HEK293T (cell line): ENCODE measurements at regions not wholly inside any gene's neighbourhood (a gene's known extent, or its start where the extent isn't known, plus 50 kb on each side); places are given as distances from the start of the nearest gene placed in this dataset.

ENCODE experiments used
- CTCF ChIA-PET: fragments of 350-600 bp; formaldehyde crosslinking; extraction: SDS; loops from one replicate; lab custom pipeline; 2021; ENCODE audit warnings: antibody characterized with exemption, inconsistent platforms; lab: Yijun Ruan, JAX
- POLR2A ChIA-PET: fragments of 350-600 bp; formaldehyde crosslinking; extraction: SDS; loops from one replicate; lab custom pipeline; 2020; ENCODE audit warnings: antibody characterized with exemption, inconsistent platforms; lab: Yijun Ruan, JAX
- DNase-seq: peaks from one replicate; pipeline ENCODE4 v3.0.0; 2012; ENCODE audit warnings: mixed read lengths; ENCODE audit errors: extremely low spot score
- BHLHE40 ChIP-seq: fragments of 450-650 bp; IDR thresholded peaks from 2 replicates; pipeline ENCODE4 v1.6.1; 2016; ENCODE audit warnings: mild to moderate bottlenecking, moderate library complexity, borderline replicate concordance
- FOXA1 ChIP-seq: fragments of 450-650 bp; IDR thresholded peaks from 2 replicates; pipeline ENCODE4 v1.6.1; 2016; ENCODE audit warnings: mild to moderate bottlenecking
- FOXM1 ChIP-seq: fragments of 450-650 bp; IDR thresholded peaks from 2 replicates; pipeline ENCODE4 v1.6.1; 2017; ENCODE audit warnings: mild to moderate bottlenecking, borderline replicate concordance
- L3MBTL2 ChIP-seq: fragments of 450-650 bp; conservative IDR thresholded peaks from 2 replicates; pipeline ENCODE4 v1.6.1; 2016; ENCODE audit warnings: mild to moderate bottlenecking
- NFRKB ChIP-seq: fragments of 450-650 bp; IDR thresholded peaks from 2 replicates; pipeline ENCODE4 v1.6.1; 2016; ENCODE audit warnings: mild to moderate bottlenecking, moderate library complexity
- PKNOX1 ChIP-seq: fragments of 450-650 bp; IDR thresholded peaks from 2 replicates; pipeline ENCODE4 v1.6.1; 2016
- SUZ12 ChIP-seq: fragments of 450-650 bp; IDR thresholded peaks from 2 replicates; pipeline ENCODE4 v1.6.1; 2016; ENCODE audit warnings: mild to moderate bottlenecking

- no peak for TF ChIP-seq BHLHE40
- no peak for TF ChIP-seq SUZ12
- TF ChIP-seq L3MBTL2 = no peak
- TF ChIP-seq FOXM1 = no peak
- CTCF ChIA-PET = no interaction called here
- DNase-seq = no peak
- POLR2A ChIA-PET = no interaction called here
Observed at GRCh38 chr17:79664930-79665737, 54.3 kb upstream of the RBFOX3 start.

GRCh38 chr17:79661292-79662041 is 50.6 kb upstream of the RBFOX3 start:
- TF ChIP-seq PKNOX1 (no peak), FOXA1 (no peak), NFRKB (no peak), FOXM1 (no peak)
- ChIA-PET CTCF (no interaction called here), POLR2A (no interaction called here)
- no peak for DNase-seq
